LNCaP clone FGC (cell line): ENCODE measurements at regions not wholly inside any gene's neighbourhood (a gene's known extent, or its start where the extent isn't known, plus 50 kb on each side); places are given as distances from the start of the nearest gene placed in this dataset.
"Not testable (repeated sequence)": the region's sequence is repeated elsewhere in the genome, so short reads cannot be mapped to it uniquely, and the experiment has no call there.

Source experiments
- DNase-seq: peaks from one replicate; pipeline ENCODE4 v3.0.0-alpha.2; 2011; ENCODE audit warnings: low read depth
- H3K4me3 ChIP-seq: 2 replicates; pipeline ENCODE4 v1.5.1; 2011; ENCODE audit warnings: mild to moderate bottlenecking, low read depth, low read length, control low read depth
- CTCF ChIP-seq: IDR thresholded peaks from 2 replicates; pipeline ENCODE4 v1.5.1; 2012; ENCODE audit warnings: mild to moderate bottlenecking; ENCODE audit not compliant: control insufficient read depth, insufficient read depth; ENCODE audit errors: extremely low read depth

- no peak for DNase-seq
- H3K4me3 ChIP-seq, result no peak overlapping the region
- no peak for TF ChIP-seq CTCF
Measured at GRCh38 chr9:129544761-129545160, 76.1 kb downstream of the C9orf50 start.

GRCh38 chr9:129542741-129543140 is 78.2 kb downstream of the C9orf50 start:
- H3K4me3 ChIP-seq, result no peak overlapping the region
- no peak for TF ChIP-seq CTCF
- DNase-seq, result no peak

DNA sequence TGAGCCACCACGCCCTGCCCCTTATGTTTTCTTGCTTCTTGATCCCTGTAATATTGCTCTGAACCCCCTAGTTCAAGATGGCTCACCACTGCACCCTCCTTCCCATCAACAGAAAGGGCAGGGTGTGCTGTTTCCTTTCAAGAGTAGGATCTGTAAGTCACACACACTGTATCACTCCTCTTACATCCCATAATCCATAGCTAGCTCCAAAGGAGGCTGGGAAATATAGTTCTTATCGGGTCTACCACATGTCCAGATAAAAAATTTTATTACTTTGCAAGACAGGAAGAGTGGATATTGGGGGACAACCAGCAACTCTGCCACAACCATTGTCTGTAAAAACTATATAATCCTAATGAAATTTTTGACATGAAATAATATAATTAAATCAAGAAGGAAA is 79.6 kb downstream of the C9orf50 start:
- no peak for DNase-seq
- H3K4me3 ChIP-seq, result no peak overlapping the region
- TF ChIP-seq CTCF, result no peak

DNA sequence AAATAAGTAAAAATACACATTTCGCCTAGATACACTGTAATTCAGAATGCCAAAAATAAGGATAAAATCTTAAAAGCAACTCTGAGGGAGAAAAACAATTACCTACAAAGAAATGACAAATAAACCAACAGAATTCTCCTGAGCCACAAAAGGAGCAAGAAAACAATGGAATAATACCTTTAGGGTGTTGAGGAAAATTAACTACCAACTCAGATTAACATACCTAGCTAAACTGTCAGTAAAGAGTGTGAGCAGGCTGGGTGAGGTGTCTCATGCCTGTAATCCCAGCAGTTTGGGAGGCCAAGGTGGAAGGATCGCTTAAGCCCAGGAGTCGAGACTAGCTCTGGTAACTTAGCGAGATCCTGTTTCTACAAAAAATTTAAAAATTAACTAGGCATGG is 81.5 kb downstream of the C9orf50 start:
- DNase-seq, result no peak
- TF ChIP-seq CTCF, result no peak
- no peak overlapping the region for H3K4me3 ChIP-seq

DNA sequence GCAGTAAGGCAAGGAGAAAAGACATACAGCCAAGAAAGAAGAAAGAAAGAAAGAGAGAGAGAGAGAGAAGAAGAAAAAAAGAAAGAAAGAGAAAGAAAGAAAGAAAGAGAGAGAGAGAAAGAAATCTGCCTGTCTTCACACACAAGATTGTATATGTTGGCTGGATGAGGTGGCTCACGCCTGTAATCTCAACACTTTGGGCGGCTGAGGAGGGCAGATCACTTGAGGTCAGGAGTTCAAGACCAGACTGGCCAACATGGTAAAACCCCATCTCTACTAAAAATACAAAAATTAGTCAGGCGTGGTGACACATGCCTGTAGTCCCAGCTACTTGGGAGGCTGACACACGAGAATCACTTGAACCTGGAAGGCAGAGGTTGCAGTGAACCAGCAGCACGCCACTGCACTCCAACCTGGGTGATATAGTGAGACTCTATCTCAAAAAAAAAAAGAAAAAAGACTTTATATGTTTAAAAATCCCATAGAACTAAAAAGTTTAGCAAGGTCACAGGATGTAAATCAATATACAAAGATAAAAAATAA is 89.0 kb downstream of the C9orf50 start:
- not testable (repeated sequence) for DNase-seq, H3K4me3 ChIP-seq

DNA sequence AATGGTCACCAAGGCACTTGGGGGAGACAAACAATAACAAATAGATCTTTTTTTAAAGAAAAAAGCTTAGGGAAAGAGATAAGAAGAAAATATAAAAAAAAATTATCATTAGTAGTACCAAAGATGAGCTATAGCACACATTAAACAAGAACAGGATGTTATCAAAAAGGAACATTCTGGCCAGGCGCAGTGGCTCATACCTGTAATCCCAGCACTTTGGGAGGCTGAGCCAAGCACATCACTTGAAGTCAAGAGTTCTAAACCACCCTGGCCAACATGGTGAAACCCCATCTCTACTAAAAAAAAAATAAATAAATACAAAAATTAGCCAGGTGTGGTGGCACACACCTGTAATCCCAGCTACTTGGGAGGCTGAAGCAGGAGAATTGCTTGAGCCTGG is 92.9 kb downstream of the C9orf50 start:
- not testable (repeated sequence) for DNase-seq, H3K4me3 ChIP-seq

DNA sequence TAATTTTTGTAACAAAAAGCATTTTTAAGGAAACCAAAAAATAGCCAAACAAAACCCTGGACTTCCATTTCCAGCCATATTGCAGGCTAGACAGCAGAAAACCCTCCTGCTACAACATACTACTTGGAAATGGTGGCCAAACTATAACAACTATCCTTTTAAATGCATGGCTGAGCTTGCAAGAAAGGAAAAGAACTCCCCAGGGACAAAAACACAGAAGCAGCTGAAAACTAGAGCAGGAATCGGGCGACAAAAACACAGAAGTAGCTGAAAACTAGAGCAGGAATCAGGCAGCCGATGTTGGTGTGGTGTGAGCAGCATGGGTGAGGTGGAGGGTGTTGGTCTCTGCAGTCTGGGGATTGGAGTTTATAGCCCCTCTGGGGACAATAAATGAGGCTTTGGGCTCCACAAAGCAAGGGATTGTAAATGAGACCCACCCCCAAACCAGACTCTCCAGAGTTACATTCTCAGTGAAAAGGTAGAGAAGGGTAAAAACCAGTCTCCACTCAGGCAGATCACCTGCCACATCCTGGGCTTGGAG is 95.2 kb downstream of the C9orf50 start:
- DNase-seq, result no peak
- H3K4me3 ChIP-seq, result no peak overlapping the region
- TF ChIP-seq CTCF, result no peak

DNA sequence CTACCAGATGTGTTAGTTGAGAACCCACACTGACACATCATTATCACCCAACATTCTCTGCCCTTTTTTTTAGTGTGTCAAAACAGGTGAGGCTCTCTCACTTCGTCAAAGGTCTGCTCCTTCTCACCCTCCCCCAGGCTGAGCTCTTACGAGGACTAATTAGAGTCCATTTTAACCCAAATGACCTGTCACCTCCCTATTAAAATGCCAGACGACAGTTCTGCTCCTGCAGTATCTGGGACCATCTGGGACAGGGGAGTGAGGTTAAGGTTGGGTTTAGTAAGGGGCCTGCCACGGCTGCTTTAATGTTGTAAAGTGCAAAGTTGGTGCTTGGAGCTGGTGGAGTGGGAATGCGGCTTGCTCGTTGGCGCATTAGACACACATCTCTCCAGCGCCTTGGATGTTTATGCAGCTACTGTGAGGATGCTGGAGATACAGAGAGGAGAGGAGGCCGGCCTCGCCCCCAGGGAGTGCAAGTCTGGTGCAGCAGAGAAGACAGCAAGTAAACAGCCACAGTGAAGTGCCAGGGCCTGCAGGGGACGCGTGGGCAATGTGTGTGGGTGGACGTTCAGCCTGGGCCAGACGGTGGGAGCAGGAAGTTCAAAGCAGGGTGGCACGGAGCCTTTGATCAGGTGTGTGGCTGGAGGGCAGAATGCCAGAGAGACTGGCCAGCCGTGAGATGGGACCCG is 96.2 kb downstream of the C9orf50 start:
- no peak for DNase-seq
- H3K4me3 ChIP-seq, result no peak overlapping the region
- no peak for TF ChIP-seq CTCF
